ENCODE measurements at regions not wholly inside any gene's neighbourhood (a gene's known extent, or its start where the extent isn't known, plus 50 kb on each side); places are given as distances from the start of the nearest gene placed in this dataset.

GRCh38 chr11:106379265-106379664 lies 301.8 kb downstream of the AASDHPPT start:
- no peaks in the 10 kb centered on the region for H3K9me3 ChIP-seq (ENCODE audit: control insufficient read depth, insufficient read depth, low read depth, low read length)
- no peaks in the 10 kb centered on the region for H3K36me3 ChIP-seq (ENCODE audit: control insufficient read depth in 2 of 2, insufficient read depth in 1 of 2, low read length in 2 of 2)
- TF ChIP-seq ZNF184 (tag by site-specific recombination; IDR thresholded peaks at IDR 0.05) (no peak), ZNF654 (tag by site-specific recombination; IDR thresholded peaks at IDR 0.05; ENCODE audit: low read depth) (no peak), HIC1 (tag by site-specific recombination; IDR thresholded peaks at IDR 0.05) (no peak), ZNF514 (tag by site-specific recombination; IDR thresholded peaks at IDR 0.05) (no peak), ZNF350 (tag by site-specific recombination; IDR thresholded peaks at IDR 0.05) (no peak), ZNF274 (IDR thresholded peaks at IDR 0.05; ENCODE audit: low read length) (no peak), ZNF274 (tag by site-specific recombination; IDR thresholded peaks at IDR 0.05; ENCODE audit: borderline replicate concordance) (no peak), ZFHX2 (tag by site-specific recombination; conservative IDR thresholded peaks at IDR 0.05) (no peak)
- H3K4me1 ChIP-seq (ENCODE audit: control insufficient read depth, insufficient read depth, low read length) = no peaks in the 10 kb centered on the region
- POLR2A ChIA-PET = no interaction called here
- H3K27ac ChIP-seq (ENCODE audit: extremely low read depth, low read depth, low read length) = no peak overlapping the region
- CTCF ChIA-PET = interaction anchor here (0.6 kb wide), 1 partner anchor 34 kb away, joined by 3 read pairs; no protein-coding TSS in a partner anchor
- no peak overlapping the region for H3K4me3 ChIP-seq (ENCODE audit: low read depth, low read length)

- H3K27ac ChIP-seq (ENCODE audit: extremely low read depth, low read depth, low read length) = no peak overlapping the region
- CTCF ChIA-PET = no interaction called here
These were observed 302.2 kb downstream of the AASDHPPT start for GRCh38 chr11:106379712-106380111.

More at GRCh38 chr11:106379712-106380111, 302.2 kb downstream of the AASDHPPT start:
- Histone ChIP-seq H3K4me1 (ENCODE audit: control insufficient read depth, insufficient read depth, low read length) (no peaks in the 10 kb centered on the region), H3K4me3 (ENCODE audit: low read depth, low read length) (no peak overlapping the region), H3K36me3 (ENCODE audit: control insufficient read depth in 2 of 2, insufficient read depth in 1 of 2, low read length in 2 of 2) (no peaks in the 10 kb centered on the region), H3K9me3 (ENCODE audit: control insufficient read depth, insufficient read depth, low read depth, low read length) (no peaks in the 10 kb centered on the region)
- POLR2A ChIA-PET = no interaction called here
- TF ChIP-seq ZNF37A (tag by site-specific recombination; IDR thresholded peaks at IDR 0.05) (no peak), ZNF560 (tag by site-specific recombination; IDR thresholded peaks at IDR 0.05; ENCODE audit: borderline replicate concordance) (no peak), ZFP41 (tag by site-specific recombination; IDR thresholded peaks at IDR 0.05; ENCODE audit: borderline replicate concordance) (no peak), ZNF548 (tag by site-specific recombination; IDR thresholded peaks at IDR 0.05) (no peak), HOXC10 (CRISPR knock-in tag; IDR thresholded peaks at IDR 0.05) (no peak), ZNF140 (tag by site-specific recombination; IDR thresholded peaks at IDR 0.05) (no peak), ZNF394 (tag by site-specific recombination; IDR thresholded peaks at IDR 0.05; ENCODE audit: borderline replicate concordance) (no peak), PRDM4 (tag by site-specific recombination; IDR thresholded peaks at IDR 0.05) (no peak), ZNF473 (tag by site-specific recombination; IDR thresholded peaks at IDR 0.05) (no peak), ZNF350 (tag by site-specific recombination; IDR thresholded peaks at IDR 0.05) (no peak), ZNF214 (tag by site-specific recombination; IDR thresholded peaks at IDR 0.05; ENCODE audit: borderline replicate concordance) (no peak), ZNF2 (tag by site-specific recombination; IDR thresholded peaks at IDR 0.05) (no peak), ZBTB44 (tag by site-specific recombination; IDR thresholded peaks at IDR 0.05) (no peak), ZBTB20 (tag by site-specific recombination; IDR thresholded peaks at IDR 0.05) (no peak), ZNF529 (tag by site-specific recombination; IDR thresholded peaks at IDR 0.05; ENCODE audit: insufficient replicate concordance) (no peak), ZNF624 (tag by site-specific recombination; IDR thresholded peaks at IDR 0.05) (no peak)

Measured in HEK293 (cell line).